GM23338 (cell line): ENCODE measurements at regions not wholly inside any gene's neighbourhood (a gene's known extent, or its start where the extent isn't known, plus 50 kb on each side); places are given as distances from the start of the nearest gene placed in this dataset.

Experiments
- CREB1 ChIP-seq: fragments of 250-450 bp; sonication (Bioruptor Pico); IDR thresholded peaks from 2 replicates; pipeline ENCODE4 v1.5.0; 2020; ENCODE audit warnings: low read depth, mild to moderate bottlenecking, moderate library complexity
- ETS1 ChIP-seq: IDR thresholded peaks from 2 replicates; pipeline ENCODE4 v1.6.1; 2016; ENCODE audit warnings: antibody characterized with exemption
- EZH2 ChIP-seq: fragments of 200-600 bp; sonication (generic); IDR thresholded peaks from one replicate; pipeline ENCODE4 v1.8.0; 2017; ENCODE audit warnings: antibody characterized with exemption, mild to moderate bottlenecking, low read depth; ENCODE audit not compliant: unreplicated experiment
- EZH2phosphoT487 ChIP-seq: fragments of 200-600 bp; sonication (generic); IDR thresholded peaks from one replicate; pipeline ENCODE4 v1.8.1; 2018; ENCODE audit warnings: antibody characterized with exemption; ENCODE audit not compliant: unreplicated experiment
- JUNB ChIP-seq: IDR thresholded peaks from one replicate; pipeline ENCODE4 v1.6.1; 2016; ENCODE audit warnings: antibody characterized with exemption; ENCODE audit not compliant: unreplicated experiment
- POLR2AphosphoS5 ChIP-seq: IDR thresholded peaks from 2 replicates; pipeline ENCODE4 v1.6.1; 2016; ENCODE audit warnings: antibody characterized with exemption, low read depth
- STAT1 ChIP-seq: IDR thresholded peaks from one replicate; pipeline ENCODE4 v1.6.1; 2016; ENCODE audit warnings: antibody characterized with exemption; ENCODE audit not compliant: unreplicated experiment
- ZNF114 ChIP-seq: fragments of 250-450 bp; sonication (Bioruptor Pico); IDR thresholded peaks from 2 replicates; pipeline ENCODE4 v1.5.0; 2020; ENCODE audit warnings: mild to moderate bottlenecking, moderate library complexity
- ZNF331 ChIP-seq: fragments of 250-450 bp; sonication (Bioruptor Pico); IDR thresholded peaks from 2 replicates; pipeline ENCODE4 v1.5.0; 2020; ENCODE audit warnings: low read depth, mild to moderate bottlenecking, moderate library complexity
- TF ChIP-seq, protein P1 (sequence below), 2 experiments: fragments of 200-600 bp in 1 of 2; sonication (generic) in 1 of 2; conservative IDR thresholded peaks; 2 replicates each; pipeline versions ENCODE4 v1.5.1 to v1.6.1; 2016 to 2017; ENCODE audit warnings: antibody characterized with exemption in 2 of 2, low read depth in 2 of 2, mild to moderate bottlenecking in 2 of 2, moderate library complexity in 1 of 2
- TF ChIP-seq, protein P2 (sequence below): IDR thresholded peaks from one replicate; pipeline ENCODE4 v1.6.1; 2018; ENCODE audit warnings: antibody characterized with exemption; ENCODE audit not compliant: unreplicated experiment

DNA sequence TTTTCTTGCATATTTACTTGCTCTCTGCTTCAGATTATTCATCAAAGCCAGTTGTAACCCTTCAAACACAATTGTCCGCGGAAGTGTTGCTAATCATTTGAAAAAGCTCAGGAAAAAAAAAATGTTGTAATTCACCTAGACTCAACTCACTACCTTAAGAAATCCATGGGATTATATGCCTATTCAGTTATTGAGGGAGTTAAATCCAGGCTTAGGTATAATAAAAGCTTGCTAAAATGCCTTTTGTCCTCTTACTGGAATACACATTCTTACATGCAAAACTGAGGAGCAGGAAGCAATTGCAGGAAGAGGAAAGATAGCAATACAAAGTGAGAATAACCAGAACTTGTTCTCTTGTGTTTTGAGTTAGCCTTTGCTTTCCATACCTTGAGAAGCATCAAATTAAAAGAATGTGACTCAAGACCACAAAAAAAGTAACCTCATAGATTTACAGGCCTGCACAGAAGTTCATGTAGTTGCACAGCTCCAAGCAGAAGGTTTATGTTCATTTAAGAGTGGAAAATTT is 91.4 kb upstream of the FAM241A start:
- TF ChIP-seq, protein P1, sequence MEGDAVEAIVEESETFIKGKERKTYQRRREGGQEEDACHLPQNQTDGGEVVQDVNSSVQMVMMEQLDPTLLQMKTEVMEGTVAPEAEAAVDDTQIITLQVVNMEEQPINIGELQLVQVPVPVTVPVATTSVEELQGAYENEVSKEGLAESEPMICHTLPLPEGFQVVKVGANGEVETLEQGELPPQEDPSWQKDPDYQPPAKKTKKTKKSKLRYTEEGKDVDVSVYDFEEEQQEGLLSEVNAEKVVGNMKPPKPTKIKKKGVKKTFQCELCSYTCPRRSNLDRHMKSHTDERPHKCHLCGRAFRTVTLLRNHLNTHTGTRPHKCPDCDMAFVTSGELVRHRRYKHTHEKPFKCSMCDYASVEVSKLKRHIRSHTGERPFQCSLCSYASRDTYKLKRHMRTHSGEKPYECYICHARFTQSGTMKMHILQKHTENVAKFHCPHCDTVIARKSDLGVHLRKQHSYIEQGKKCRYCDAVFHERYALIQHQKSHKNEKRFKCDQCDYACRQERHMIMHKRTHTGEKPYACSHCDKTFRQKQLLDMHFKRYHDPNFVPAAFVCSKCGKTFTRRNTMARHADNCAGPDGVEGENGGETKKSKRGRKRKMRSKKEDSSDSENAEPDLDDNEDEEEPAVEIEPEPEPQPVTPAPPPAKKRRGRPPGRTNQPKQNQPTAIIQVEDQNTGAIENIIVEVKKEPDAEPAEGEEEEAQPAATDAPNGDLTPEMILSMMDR (conservative IDR thresholded peaks at IDR 0.05; ENCODE audit: low read depth in 2 of 2) = no peak
- TF ChIP-seq, protein P2, sequence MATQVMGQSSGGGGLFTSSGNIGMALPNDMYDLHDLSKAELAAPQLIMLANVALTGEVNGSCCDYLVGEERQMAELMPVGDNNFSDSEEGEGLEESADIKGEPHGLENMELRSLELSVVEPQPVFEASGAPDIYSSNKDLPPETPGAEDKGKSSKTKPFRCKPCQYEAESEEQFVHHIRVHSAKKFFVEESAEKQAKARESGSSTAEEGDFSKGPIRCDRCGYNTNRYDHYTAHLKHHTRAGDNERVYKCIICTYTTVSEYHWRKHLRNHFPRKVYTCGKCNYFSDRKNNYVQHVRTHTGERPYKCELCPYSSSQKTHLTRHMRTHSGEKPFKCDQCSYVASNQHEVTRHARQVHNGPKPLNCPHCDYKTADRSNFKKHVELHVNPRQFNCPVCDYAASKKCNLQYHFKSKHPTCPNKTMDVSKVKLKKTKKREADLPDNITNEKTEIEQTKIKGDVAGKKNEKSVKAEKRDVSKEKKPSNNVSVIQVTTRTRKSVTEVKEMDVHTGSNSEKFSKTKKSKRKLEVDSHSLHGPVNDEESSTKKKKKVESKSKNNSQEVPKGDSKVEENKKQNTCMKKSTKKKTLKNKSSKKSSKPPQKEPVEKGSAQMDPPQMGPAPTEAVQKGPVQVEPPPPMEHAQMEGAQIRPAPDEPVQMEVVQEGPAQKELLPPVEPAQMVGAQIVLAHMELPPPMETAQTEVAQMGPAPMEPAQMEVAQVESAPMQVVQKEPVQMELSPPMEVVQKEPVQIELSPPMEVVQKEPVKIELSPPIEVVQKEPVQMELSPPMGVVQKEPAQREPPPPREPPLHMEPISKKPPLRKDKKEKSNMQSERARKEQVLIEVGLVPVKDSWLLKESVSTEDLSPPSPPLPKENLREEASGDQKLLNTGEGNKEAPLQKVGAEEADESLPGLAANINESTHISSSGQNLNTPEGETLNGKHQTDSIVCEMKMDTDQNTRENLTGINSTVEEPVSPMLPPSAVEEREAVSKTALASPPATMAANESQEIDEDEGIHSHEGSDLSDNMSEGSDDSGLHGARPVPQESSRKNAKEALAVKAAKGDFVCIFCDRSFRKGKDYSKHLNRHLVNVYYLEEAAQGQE = no peak
- no peak for TF ChIP-seq EZH2phosphoT487
- TF ChIP-seq EZH2 = no peak
- no peak for TF ChIP-seq STAT1
- no peak for TF ChIP-seq POLR2AphosphoS5
- TF ChIP-seq CREB1 (CRISPR knock-in tag) = no peak
- no peak for TF ChIP-seq ZNF331 (CRISPR knock-in tag)
- TF ChIP-seq JUNB = no peak
- TF ChIP-seq ZNF114 (CRISPR knock-in tag) = no peak
- TF ChIP-seq ETS1 = no peak
